HepG2 (cell line): ENCODE measurements at regions not wholly inside any gene's neighbourhood (a gene's known extent, or its start where the extent isn't known, plus 50 kb on each side); places are given as distances from the start of the nearest gene placed in this dataset.

Source experiments
- AGO2 ChIP-seq: fragments of 200-400 bp; formaldehyde crosslinking; optimal IDR thresholded peaks from 2 replicates; pipeline ENCODE3; 2017; ENCODE audit warnings: mild to moderate bottlenecking, low read depth, low read length, moderate library complexity
- CC2D1A ChIP-seq: sonication (generic); formaldehyde crosslinking; IDR thresholded peaks from 2 replicates; pipeline ENCODE4 v1.8.1; 2023; ENCODE audit warnings: mild to moderate bottlenecking, missing genetic modification reagents
- FOXA1 ChIP-seq, 2 experiments: fragments of 450-650 bp in 1 of 2; sonication (generic) in 1 of 2; formaldehyde crosslinking in 1 of 2; IDR thresholded peaks; 2 replicates each; pipeline versions ENCODE4 v1.4.0 to v1.6.1; 2016 to 2020; ENCODE audit warnings: missing genetic modification reagents in 1 of 2
- FOXJ3 ChIP-seq: sonication (generic); formaldehyde crosslinking; IDR thresholded peaks from 2 replicates; pipeline ENCODE4 v1.4.0; 2020; ENCODE audit warnings: missing genetic modification reagents, mild to moderate bottlenecking, borderline replicate concordance
- FOXP1 ChIP-seq, 2 experiments: fragments of 450-650 bp in 1 of 2; IDR thresholded peaks; 2 replicates each; pipeline ENCODE4 v1.6.1; 2017 to 2018; ENCODE audit warnings: antibody characterized with exemption in 1 of 2
- HNRNPLL ChIP-seq: fragments of 200-400 bp; formaldehyde crosslinking; IDR thresholded peaks from 2 replicates; pipeline ENCODE4 v1.6.1; 2017; ENCODE audit warnings: mild to moderate bottlenecking, low read depth, low read length; ENCODE audit not compliant: poor library complexity, severe bottlenecking
- JUNB ChIP-seq: sonication (generic); formaldehyde crosslinking; IDR thresholded peaks from 2 replicates; pipeline ENCODE4 v1.8.0; 2022; ENCODE audit warnings: missing genetic modification reagents, mild to moderate bottlenecking, borderline replicate concordance
- JUND ChIP-seq: sonication (generic); formaldehyde crosslinking; IDR thresholded peaks from 2 replicates; pipeline ENCODE4 v1.8.0; 2022; ENCODE audit warnings: mild to moderate bottlenecking, missing genetic modification reagents
- MED1 ChIP-seq: sonication (generic); formaldehyde crosslinking; IDR thresholded peaks from 2 replicates; pipeline ENCODE4 v1.4.0; 2020; ENCODE audit warnings: missing genetic modification reagents
- PCBP1 ChIP-seq: fragments of 200-400 bp; formaldehyde crosslinking; IDR thresholded peaks from 2 replicates; pipeline ENCODE4 v1.6.1; 2017; ENCODE audit warnings: mild to moderate bottlenecking, low read depth, low read length, borderline replicate concordance
- SNAPC2 ChIP-seq: sonication (generic); formaldehyde crosslinking; IDR thresholded peaks from 2 replicates; pipeline ENCODE4 v1.8.1; 2022; ENCODE audit warnings: mild to moderate bottlenecking, missing genetic modification reagents
- SRF ChIP-seq: IDR thresholded peaks from 2 replicates; pipeline ENCODE4 v1.6.1; 2011; ENCODE audit warnings: mild to moderate bottlenecking, low read depth, low read length, moderate library complexity
- ZNF224 ChIP-seq: sonication (generic); formaldehyde crosslinking; IDR thresholded peaks from 2 replicates; pipeline ENCODE4 v1.5.0; 2020; ENCODE audit warnings: mild to moderate bottlenecking, missing genetic modification reagents
- ZNF282 ChIP-seq: fragments of 450-650 bp; IDR thresholded peaks from 2 replicates; pipeline ENCODE4 v1.6.1; 2018; ENCODE audit not compliant: partially characterized antibody
- ZNF292 ChIP-seq: sonication (generic); formaldehyde crosslinking; IDR thresholded peaks from 2 replicates; pipeline ENCODE4 v1.8.1; 2022; ENCODE audit warnings: mild to moderate bottlenecking, low read depth, missing genetic modification reagents, borderline replicate concordance
- ZNF337 ChIP-seq: sonication (generic); formaldehyde crosslinking; IDR thresholded peaks from 2 replicates; pipeline ENCODE4 v1.5.1; 2020; ENCODE audit warnings: missing genetic modification reagents, low read depth, mild to moderate bottlenecking, borderline replicate concordance
- ZNF34 ChIP-seq: sonication (generic); formaldehyde crosslinking; IDR thresholded peaks from 2 replicates; pipeline ENCODE4 v1.4.0; 2020; ENCODE audit warnings: mild to moderate bottlenecking, missing genetic modification reagents, borderline replicate concordance
- ZNF354B ChIP-seq: sonication (generic); formaldehyde crosslinking; IDR thresholded peaks from 2 replicates; pipeline ENCODE4 v1.8.0; 2022; ENCODE audit warnings: mild to moderate bottlenecking, missing genetic modification reagents
- ZNF383 ChIP-seq: sonication (generic); formaldehyde crosslinking; IDR thresholded peaks from 2 replicates; pipeline ENCODE4 v1.4.0; 2020; ENCODE audit warnings: missing genetic modification reagents, mild to moderate bottlenecking, borderline replicate concordance
- ZNF512B ChIP-seq: sonication (generic); formaldehyde crosslinking; IDR thresholded peaks from 2 replicates; pipeline ENCODE4 v1.5.1; 2020; ENCODE audit warnings: missing genetic modification reagents, mild to moderate bottlenecking, borderline replicate concordance
- ZNF562 ChIP-seq: sonication (generic); formaldehyde crosslinking; IDR thresholded peaks from 2 replicates; pipeline ENCODE4 v1.8.0; 2022; ENCODE audit warnings: missing genetic modification reagents, borderline replicate concordance
- ZNF572 ChIP-seq: sonication (generic); formaldehyde crosslinking; IDR thresholded peaks from 2 replicates; pipeline ENCODE4 v1.5.1; 2020; ENCODE audit warnings: mild to moderate bottlenecking, missing genetic modification reagents
- ZNF597 ChIP-seq: sonication (generic); formaldehyde crosslinking; IDR thresholded peaks from 2 replicates; pipeline ENCODE4 v1.5.0; 2020; ENCODE audit warnings: missing genetic modification reagents
- ZNF598 ChIP-seq: sonication (generic); formaldehyde crosslinking; IDR thresholded peaks from 2 replicates; pipeline ENCODE4 v1.5.1; 2020; ENCODE audit warnings: mild to moderate bottlenecking, missing genetic modification reagents, borderline replicate concordance

DNA sequence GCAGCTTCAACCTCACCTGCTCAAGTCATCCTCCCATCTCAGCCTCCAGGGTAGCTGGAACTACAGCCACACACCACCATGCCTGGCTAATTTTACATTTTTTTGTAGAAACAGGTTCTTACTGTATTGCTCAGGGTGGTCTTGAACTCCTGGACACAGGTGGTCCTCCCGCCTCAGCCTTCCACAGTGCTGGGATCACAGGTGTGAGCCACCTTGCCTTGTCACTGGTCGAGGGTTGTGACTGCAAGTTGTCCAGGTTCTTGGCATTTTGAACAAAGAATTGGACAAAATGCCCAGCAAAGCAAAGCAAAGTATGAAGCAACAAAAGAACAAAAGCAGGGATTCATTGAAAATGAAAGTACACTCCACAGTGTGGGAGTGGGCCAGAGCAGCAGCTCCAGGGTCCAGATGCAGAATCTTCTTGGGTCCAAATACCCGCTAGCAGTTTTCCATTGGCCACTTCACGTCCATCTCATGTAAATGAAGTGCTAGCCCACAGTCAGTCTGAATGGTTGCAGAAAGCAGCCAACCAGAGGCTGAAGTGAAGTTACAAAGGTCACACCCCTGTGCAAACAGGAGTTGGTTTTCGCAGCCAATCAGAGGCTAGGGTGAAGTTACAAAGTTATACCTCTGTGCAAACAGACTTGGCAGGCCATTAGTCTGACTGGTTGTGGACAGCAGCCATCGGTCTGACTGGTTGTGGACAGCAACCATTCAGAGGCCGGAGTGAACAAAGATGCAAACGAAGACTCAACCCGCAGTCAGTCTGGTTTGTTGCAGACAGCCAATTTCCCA is 109.5 kb upstream of the KIF26B start (continued):
- TF ChIP-seq ZNF512B (CRISPR knock-in tag): no peak
- TF ChIP-seq ZNF562 (CRISPR knock-in tag): no peak
- peak; percentile 38 for TF ChIP-seq MED1 (CRISPR knock-in tag)
- TF ChIP-seq FOXA1 (IDR thresholded peaks at IDR 0.05): peak; percentile 82
- TF ChIP-seq FOXA1 (CRISPR knock-in tag; IDR thresholded peaks at IDR 0.05): peak; percentile 95
- TF ChIP-seq HNRNPLL: no peak
- no peak for TF ChIP-seq ZNF597 (CRISPR knock-in tag)
- TF ChIP-seq SRF: no peak
- no peak; the same call in 1 of the 2 replicates for TF ChIP-seq ZNF34 (CRISPR knock-in tag)
- TF ChIP-seq ZNF292: no peak
- TF ChIP-seq ZNF572 (CRISPR knock-in tag): no peak
- TF ChIP-seq PCBP1: no peak
- TF ChIP-seq ZNF224 (CRISPR knock-in tag): no peak
- TF ChIP-seq FOXP1 (IDR thresholded peaks at IDR 0.05): no peak
- peak; percentile 19; the same call in 1 of the 2 replicates for TF ChIP-seq FOXP1 (CRISPR knock-in tag; IDR thresholded peaks at IDR 0.05)
- TF ChIP-seq JUNB: no peak
- TF ChIP-seq ZNF383 (CRISPR knock-in tag): no peak
- no peak for TF ChIP-seq ZNF282
- no peak for TF ChIP-seq ZNF598
- TF ChIP-seq JUND (CRISPR knock-in tag): no peak
- TF ChIP-seq SNAPC2 (CRISPR knock-in tag): no peak
- no peak for TF ChIP-seq CC2D1A (CRISPR knock-in tag)
- TF ChIP-seq ZNF337 (CRISPR knock-in tag): no peak
- TF ChIP-seq ZNF354B (CRISPR knock-in tag): no peak
- 0 out of 2 replicates have a peak, but pooled peaks have one; percentile 11 for TF ChIP-seq FOXJ3 (CRISPR knock-in tag)
- TF ChIP-seq AGO2: no peak
